ENCODE measurements at regions not wholly inside any gene's neighbourhood (a gene's known extent, or its start where the extent isn't known, plus 50 kb on each side); places are given as distances from the start of the nearest gene placed in this dataset.
"Not testable (repeated sequence)": the region's sequence is repeated elsewhere in the genome, so short reads cannot be mapped to it uniquely, and the experiment has no call there.

- Histone ChIP-seq H3K27me3 (replicated peaks; ENCODE audit: insufficient read depth, low read depth, low read length, poor library complexity) (peaks cover 88% of the 10 kb centered on the region), H3K4me1 (ENCODE audit: insufficient read depth, low read length, poor library complexity, severe bottlenecking) (no peaks in the 10 kb centered on the region), H3K9me3 (ENCODE audit: low read depth, low read length, poor library complexity, severe bottlenecking) (no peaks in the 10 kb centered on the region), H3K4me3 (ENCODE audit: low read depth, low read length, poor library complexity, severe bottlenecking) (no peak overlapping the region), H3K36me3 (ENCODE audit: insufficient read depth, low read length, poor library complexity, severe bottlenecking) (no peaks in the 10 kb centered on the region), H3K27ac (ENCODE audit: low read depth, low read length, poor library complexity, severe bottlenecking) (no peak overlapping the region)
- intact Hi-C loops (cut with micrococcal nuclease; ENCODE audit: unreplicated experiment), result loop anchor here (10.0 kb wide), 1 partner anchor 441 kb away; no protein-coding TSS in a partner anchor
- BruUV-seq (replicated peaks), result no TSS peak
- ChIA-PET POLR2A (ENCODE audit: low non-redundant PET) (no interaction called here), CTCF (no interaction called here)
- TF ChIP-seq CTCF (conservative IDR thresholded peaks at IDR 0.05; ENCODE audit: low read depth, low read length), result no peak
- TF ChIP-seq EZH2 (IDR thresholded peaks at IDR 0.05; ENCODE audit: borderline replicate concordance, low read depth, low read length, poor library complexity, severe bottlenecking), result no peak
- DNase-seq (ENCODE audit: low spot score), result no peak
These were observed 817.2 kb downstream of the TMEM121 start for GRCh38 chr14:106343626-106344025.

GRCh38 chr14:106344065-106344614 lies 817.8 kb downstream of the TMEM121 start:
- H3K4me1 ChIP-seq (ENCODE audit: insufficient read depth, low read length, poor library complexity, severe bottlenecking); H3K9me3 ChIP-seq (ENCODE audit: low read depth, low read length, poor library complexity, severe bottlenecking); H3K27ac ChIP-seq (ENCODE audit: low read depth, low read length, poor library complexity, severe bottlenecking); BruUV-seq (replicated peaks); H3K36me3 ChIP-seq (ENCODE audit: insufficient read depth, low read length, poor library complexity, severe bottlenecking); CTCF ChIA-PET; H3K4me3 ChIP-seq (ENCODE audit: low read depth, low read length, poor library complexity, severe bottlenecking); DNase-seq (ENCODE audit: low spot score); POLR2A ChIA-PET (ENCODE audit: low non-redundant PET): not testable (repeated sequence)
- peaks cover 86% of the 10 kb centered on the region for H3K27me3 ChIP-seq (replicated peaks; ENCODE audit: insufficient read depth, low read depth, low read length, poor library complexity)
- intact Hi-C loops (cut with micrococcal nuclease; ENCODE audit: unreplicated experiment), result loop anchor here (10.0 kb wide), 1 partner anchor 441 kb away; no protein-coding TSS in a partner anchor

DNA sequence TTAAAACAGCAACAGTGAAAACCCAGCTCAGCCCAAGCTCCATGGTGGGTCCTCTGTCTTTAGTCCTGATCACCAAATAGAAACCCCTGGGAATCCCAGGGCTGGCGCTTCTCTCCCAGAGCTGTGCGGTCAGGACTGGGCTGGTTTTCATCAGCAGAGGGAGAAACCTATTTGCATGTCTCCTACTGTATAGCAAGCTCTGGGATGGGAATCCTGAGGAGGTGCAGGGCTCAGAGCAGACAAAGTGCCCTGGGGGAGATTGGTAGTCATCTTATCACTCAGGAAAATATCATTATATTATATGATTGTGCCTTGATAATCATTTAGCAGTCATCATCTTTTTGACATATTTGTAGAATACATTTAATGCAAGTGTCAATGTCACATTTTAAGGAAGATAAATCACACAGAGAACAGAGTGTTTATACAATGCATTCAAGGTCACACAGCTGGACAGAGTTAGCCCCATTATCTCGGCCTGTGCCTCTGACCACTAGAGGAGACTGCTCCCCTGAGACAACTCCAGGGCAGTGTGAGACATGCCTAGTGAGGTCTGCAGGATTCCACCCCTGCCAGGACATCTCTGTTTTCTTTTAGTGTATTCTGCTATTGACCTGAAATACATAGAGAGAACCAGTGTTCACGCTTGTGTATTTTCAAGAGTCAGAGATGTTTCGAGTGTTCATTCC lies 818.6 kb downstream of the TMEM121 start:
- CTCF ChIA-PET, result interaction anchor here (1.3 kb wide), 1 partner anchor 12 kb away, joined by 3 read pairs; no protein-coding TSS in a partner anchor
- intact Hi-C loops (cut with micrococcal nuclease; ENCODE audit: unreplicated experiment), result loop anchor here (10.0 kb wide), 1 partner anchor 440 kb away; no protein-coding TSS in a partner anchor
- H3K9me3 ChIP-seq (ENCODE audit: low read depth, low read length, poor library complexity, severe bottlenecking), result not testable (repeated sequence)

DNA sequence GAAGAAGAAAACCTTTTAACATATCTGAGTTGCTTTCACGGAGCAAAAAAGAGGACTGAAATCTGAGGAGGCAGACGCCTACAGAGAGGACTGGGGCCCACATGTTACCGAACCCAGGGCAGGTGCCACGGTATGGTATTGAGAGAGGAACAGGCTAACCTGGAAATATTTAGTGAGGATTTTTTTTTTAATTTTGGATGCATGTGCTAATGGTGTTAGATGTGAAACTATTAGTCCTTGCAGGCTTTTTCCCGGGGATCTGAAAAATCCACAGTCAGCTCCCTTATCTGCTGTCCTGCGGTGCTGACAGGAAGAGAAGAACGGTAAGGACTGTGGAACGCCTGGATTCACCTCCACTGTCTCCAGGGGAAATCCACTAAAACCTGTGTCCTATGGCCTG lies 819.7 kb downstream of the TMEM121 start:
- no peaks in the 10 kb centered on the region for H3K9me3 ChIP-seq (ENCODE audit: low read depth, low read length, poor library complexity, severe bottlenecking)
- no peak for DNase-seq (ENCODE audit: low spot score)
- intact Hi-C loops (cut with micrococcal nuclease; ENCODE audit: unreplicated experiment), result loop anchor here (10.0 kb wide), 1 partner anchor 439 kb away; no protein-coding TSS in a partner anchor
- no peak overlapping the region for H3K27ac ChIP-seq (ENCODE audit: low read depth, low read length, poor library complexity, severe bottlenecking)
- ChIA-PET CTCF (interaction anchor here (1.3 kb wide), 1 partner anchor 10 kb away, joined by 3 read pairs; no protein-coding TSS in a partner anchor), POLR2A (ENCODE audit: low non-redundant PET) (no interaction called here)
- no peaks in the 10 kb centered on the region for H3K4me1 ChIP-seq (ENCODE audit: insufficient read depth, low read length, poor library complexity, severe bottlenecking)
- BruUV-seq (replicated peaks), result no TSS peak
- no peaks in the 10 kb centered on the region for H3K36me3 ChIP-seq (ENCODE audit: insufficient read depth, low read length, poor library complexity, severe bottlenecking)
- no peak overlapping the region for H3K4me3 ChIP-seq (ENCODE audit: low read depth, low read length, poor library complexity, severe bottlenecking)
- peaks cover 82% of the 10 kb centered on the region for H3K27me3 ChIP-seq (replicated peaks; ENCODE audit: insufficient read depth, low read depth, low read length, poor library complexity)
- TF ChIP-seq CTCF (conservative IDR thresholded peaks at IDR 0.05; ENCODE audit: low read depth, low read length) (no peak), EZH2 (IDR thresholded peaks at IDR 0.05; ENCODE audit: borderline replicate concordance, low read depth, low read length, poor library complexity, severe bottlenecking) (no peak)

More for the DNA sequence above, 818.6 kb downstream of the TMEM121 start:
- BruUV-seq (replicated peaks); H3K27ac ChIP-seq (ENCODE audit: low read depth, low read length, poor library complexity, severe bottlenecking); H3K4me3 ChIP-seq (ENCODE audit: low read depth, low read length, poor library complexity, severe bottlenecking); DNase-seq (ENCODE audit: low spot score); H3K4me1 ChIP-seq (ENCODE audit: insufficient read depth, low read length, poor library complexity, severe bottlenecking); POLR2A ChIA-PET (ENCODE audit: low non-redundant PET); H3K36me3 ChIP-seq (ENCODE audit: insufficient read depth, low read length, poor library complexity, severe bottlenecking): not testable (repeated sequence)
- peaks cover 81% of the 10 kb centered on the region for H3K27me3 ChIP-seq (replicated peaks; ENCODE audit: insufficient read depth, low read depth, low read length, poor library complexity)
